NCI-H1105 (cell line): ENCODE measurements at regions not wholly inside any gene's neighbourhood (a gene's known extent, or its start where the extent isn't known, plus 50 kb on each side); places are given as distances from the start of the nearest gene placed in this dataset.

Source experiments
- DNase-seq: peaks from one replicate; lab custom pipeline; 2025; lab: John Stamatoyannopoulos, UW

- no peak for DNase-seq
Measured at GRCh38 chr2:173764094-173764493, 201.1 kb downstream of the SP3 start.

GRCh38 chr2:173766537-173767289, 198.5 kb downstream of the SP3 start:
- DNase-seq: no peak

- no peak for DNase-seq
Measured at GRCh38 chr2:173770947-173771678, 194.1 kb downstream of the SP3 start.

- no peak for DNase-seq
Measured at GRCh38 chr2:173772205-173772604, 193.0 kb downstream of the SP3 start.

GRCh38 chr2:173773076-173773475, 192.1 kb downstream of the SP3 start:
- DNase-seq: no peak

- DNase-seq: no peak
Measured at GRCh38 chr2:173775440-173775839, 189.7 kb downstream of the SP3 start.

- no peak for DNase-seq
Measured at GRCh38 chr2:173782681-173783080, 182.5 kb downstream of the SP3 start.

- no peak for DNase-seq
Measured at GRCh38 chr2:173783382-173783781, 181.8 kb downstream of the SP3 start.

- DNase-seq: no peak
Measured at GRCh38 chr2:173785813-173786212, 179.4 kb downstream of the SP3 start.

- no peak for DNase-seq
Measured at GRCh38 chr2:173791502-173791901, 173.7 kb downstream of the SP3 start.

- no peak for DNase-seq
Measured at GRCh38 chr2:173792166-173792565, 173.0 kb downstream of the SP3 start.

GRCh38 chr2:173792741-173793140, 172.4 kb downstream of the SP3 start:
- no peak for DNase-seq

GRCh38 chr2:173793709-173794565, 171.2 kb downstream of the SP3 start:
- DNase-seq: no peak

GRCh38 chr2:173797586-173798263, 167.4 kb downstream of the SP3 start:
- DNase-seq: no peak

GRCh38 chr2:173802518-173802917, 162.7 kb downstream of the SP3 start:
- no peak for DNase-seq

GRCh38 chr2:173803449-173803848, 161.7 kb downstream of the SP3 start:
- no peak for DNase-seq

- no peak for DNase-seq
Measured at GRCh38 chr2:173806761-173807160, 158.4 kb downstream of the SP3 start.

- DNase-seq: no peak
Measured at GRCh38 chr2:173808718-173809117, 156.5 kb downstream of the SP3 start.

- DNase-seq: no peak
Measured at GRCh38 chr2:173812321-173812720, 152.9 kb downstream of the SP3 start.

GRCh38 chr2:173814306-173814705, 150.9 kb downstream of the SP3 start:
- DNase-seq: no peak

GRCh38 chr2:173815772-173816171, 149.4 kb downstream of the SP3 start:
- DNase-seq: no peak

GRCh38 chr2:173817582-173817981, 147.6 kb downstream of the SP3 start:
- DNase-seq: no peak
